ENCODE measurements at regions not wholly inside any gene's neighbourhood (a gene's known extent, or its start where the extent isn't known, plus 50 kb on each side); places are given as distances from the start of the nearest gene placed in this dataset.

DNA sequence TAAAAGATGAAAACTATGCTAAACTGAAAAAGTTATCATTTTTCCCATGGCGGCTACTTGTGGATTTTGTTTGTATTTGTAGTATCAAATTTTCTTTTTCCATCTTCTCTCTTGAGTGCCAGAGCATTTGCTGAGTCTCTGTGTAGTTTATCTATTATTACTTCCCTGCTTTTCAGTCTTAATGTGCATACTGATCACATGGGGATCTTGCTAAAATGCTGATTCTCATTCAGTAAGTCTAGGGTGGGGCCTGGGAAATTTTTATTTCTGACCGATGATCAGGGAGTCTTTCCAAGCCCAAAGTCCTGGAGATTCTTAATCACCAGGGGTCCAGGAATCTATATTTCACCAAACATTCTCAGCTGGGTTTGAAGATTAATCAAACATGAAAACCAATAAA lies 189.0 kb upstream of the GOT2 start:
- TF ChIP-seq HNF4G (IDR thresholded peaks at IDR 0.05) = no peak
- TF ChIP-seq, protein P1, sequence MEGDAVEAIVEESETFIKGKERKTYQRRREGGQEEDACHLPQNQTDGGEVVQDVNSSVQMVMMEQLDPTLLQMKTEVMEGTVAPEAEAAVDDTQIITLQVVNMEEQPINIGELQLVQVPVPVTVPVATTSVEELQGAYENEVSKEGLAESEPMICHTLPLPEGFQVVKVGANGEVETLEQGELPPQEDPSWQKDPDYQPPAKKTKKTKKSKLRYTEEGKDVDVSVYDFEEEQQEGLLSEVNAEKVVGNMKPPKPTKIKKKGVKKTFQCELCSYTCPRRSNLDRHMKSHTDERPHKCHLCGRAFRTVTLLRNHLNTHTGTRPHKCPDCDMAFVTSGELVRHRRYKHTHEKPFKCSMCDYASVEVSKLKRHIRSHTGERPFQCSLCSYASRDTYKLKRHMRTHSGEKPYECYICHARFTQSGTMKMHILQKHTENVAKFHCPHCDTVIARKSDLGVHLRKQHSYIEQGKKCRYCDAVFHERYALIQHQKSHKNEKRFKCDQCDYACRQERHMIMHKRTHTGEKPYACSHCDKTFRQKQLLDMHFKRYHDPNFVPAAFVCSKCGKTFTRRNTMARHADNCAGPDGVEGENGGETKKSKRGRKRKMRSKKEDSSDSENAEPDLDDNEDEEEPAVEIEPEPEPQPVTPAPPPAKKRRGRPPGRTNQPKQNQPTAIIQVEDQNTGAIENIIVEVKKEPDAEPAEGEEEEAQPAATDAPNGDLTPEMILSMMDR (IDR thresholded peaks at IDR 0.05; ENCODE audit: low read depth, low read length, missing input control) = no peak
- TF ChIP-seq, protein P2, sequence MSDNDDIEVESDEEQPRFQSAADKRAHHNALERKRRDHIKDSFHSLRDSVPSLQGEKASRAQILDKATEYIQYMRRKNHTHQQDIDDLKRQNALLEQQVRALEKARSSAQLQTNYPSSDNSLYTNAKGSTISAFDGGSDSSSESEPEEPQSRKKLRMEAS (IDR thresholded peaks at IDR 0.05) = no peak
- TF ChIP-seq HNF4A (conservative IDR thresholded peaks at IDR 0.05) = no peak
- no peak for TF ChIP-seq RAD21 (IDR thresholded peaks at IDR 0.05)
- no peak for TF ChIP-seq TAF1 (conservative IDR thresholded peaks at IDR 0.05)
- TF ChIP-seq EGR1 (IDR thresholded peaks at IDR 0.05; ENCODE audit: low read depth in 2 of 2) = no peak
- no peak for TF ChIP-seq RXRA (IDR thresholded peaks at IDR 0.05)
- TF ChIP-seq, protein P3, sequence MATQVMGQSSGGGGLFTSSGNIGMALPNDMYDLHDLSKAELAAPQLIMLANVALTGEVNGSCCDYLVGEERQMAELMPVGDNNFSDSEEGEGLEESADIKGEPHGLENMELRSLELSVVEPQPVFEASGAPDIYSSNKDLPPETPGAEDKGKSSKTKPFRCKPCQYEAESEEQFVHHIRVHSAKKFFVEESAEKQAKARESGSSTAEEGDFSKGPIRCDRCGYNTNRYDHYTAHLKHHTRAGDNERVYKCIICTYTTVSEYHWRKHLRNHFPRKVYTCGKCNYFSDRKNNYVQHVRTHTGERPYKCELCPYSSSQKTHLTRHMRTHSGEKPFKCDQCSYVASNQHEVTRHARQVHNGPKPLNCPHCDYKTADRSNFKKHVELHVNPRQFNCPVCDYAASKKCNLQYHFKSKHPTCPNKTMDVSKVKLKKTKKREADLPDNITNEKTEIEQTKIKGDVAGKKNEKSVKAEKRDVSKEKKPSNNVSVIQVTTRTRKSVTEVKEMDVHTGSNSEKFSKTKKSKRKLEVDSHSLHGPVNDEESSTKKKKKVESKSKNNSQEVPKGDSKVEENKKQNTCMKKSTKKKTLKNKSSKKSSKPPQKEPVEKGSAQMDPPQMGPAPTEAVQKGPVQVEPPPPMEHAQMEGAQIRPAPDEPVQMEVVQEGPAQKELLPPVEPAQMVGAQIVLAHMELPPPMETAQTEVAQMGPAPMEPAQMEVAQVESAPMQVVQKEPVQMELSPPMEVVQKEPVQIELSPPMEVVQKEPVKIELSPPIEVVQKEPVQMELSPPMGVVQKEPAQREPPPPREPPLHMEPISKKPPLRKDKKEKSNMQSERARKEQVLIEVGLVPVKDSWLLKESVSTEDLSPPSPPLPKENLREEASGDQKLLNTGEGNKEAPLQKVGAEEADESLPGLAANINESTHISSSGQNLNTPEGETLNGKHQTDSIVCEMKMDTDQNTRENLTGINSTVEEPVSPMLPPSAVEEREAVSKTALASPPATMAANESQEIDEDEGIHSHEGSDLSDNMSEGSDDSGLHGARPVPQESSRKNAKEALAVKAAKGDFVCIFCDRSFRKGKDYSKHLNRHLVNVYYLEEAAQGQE (IDR thresholded peaks at IDR 0.05) = no peak
- TF ChIP-seq YY1 (IDR thresholded peaks at IDR 0.05) = no peak
- TF ChIP-seq JUND (IDR thresholded peaks at IDR 0.05) = no peak
- TF ChIP-seq, protein P4, sequence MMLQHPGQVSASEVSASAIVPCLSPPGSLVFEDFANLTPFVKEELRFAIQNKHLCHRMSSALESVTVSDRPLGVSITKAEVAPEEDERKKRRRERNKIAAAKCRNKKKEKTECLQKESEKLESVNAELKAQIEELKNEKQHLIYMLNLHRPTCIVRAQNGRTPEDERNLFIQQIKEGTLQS (IDR thresholded peaks at IDR 0.05) = no peak

Measured in liver (tissue), 3 donors.